ENCODE measurements at regions not wholly inside any gene's neighbourhood (a gene's known extent, or its start where the extent isn't known, plus 50 kb on each side); places are given as distances from the start of the nearest gene placed in this dataset.
"Not testable (repeated sequence)": the region's sequence is repeated elsewhere in the genome, so short reads cannot be mapped to it uniquely, and the experiment has no call there.

GRCh38 chr6:144365271-144365670 lies 80.1 kb downstream of the UTRN start:
- intact Hi-C loops (cut with DNase I; ENCODE audit: low total_unique reads): no loop called here
- TF ChIP-seq CTCF (IDR thresholded peaks at IDR 0.05): no peak
- TF ChIP-seq EP300 (IDR thresholded peaks at IDR 0.05): no peak
- no peak for TF ChIP-seq POLR2AphosphoS5 (IDR thresholded peaks at IDR 0.05)
- no peak for TF ChIP-seq POLR2A (IDR thresholded peaks at IDR 0.05)
- Histone ChIP-seq H3K4me3 (no peak overlapping the region), H3K36me3 (no peaks in the 10 kb centered on the region), H3K4me1 (peaks cover 13 to 55% (median 24%) of the 10 kb centered on the region in 4 donors), H3K9me3 (no peaks in the 10 kb centered on the region), H3K27me3 (no peaks in the 10 kb centered on the region), H3K27ac (peak overlapping the region in 1 of 5 donors; percentile 58)
- no peak for DNase-seq
- WGBS, 5 donors: 93 to 100% (median 96%) methylated on average over 1 of the region's 1 CpG

GRCh38 chr6:144369696-144370095 lies 84.6 kb downstream of the UTRN start:
- DNase-seq; H3K27ac ChIP-seq; intact Hi-C loops (cut with DNase I; ENCODE audit: low total_unique reads); H3K4me3 ChIP-seq; H3K36me3 ChIP-seq; H3K9me3 ChIP-seq; H3K27me3 ChIP-seq: not testable (repeated sequence)
- peaks cover 0 to 23% (median 5%) of the 10 kb centered on the region in 4 donors for H3K4me1 ChIP-seq
- WGBS, 5 donors: 84 to 92% (median 90%) methylated on average over 1 of the region's 1 CpG

GRCh38 chr6:144372116-144372515 lies 87.0 kb downstream of the UTRN start:
- intact Hi-C loops (cut with DNase I; ENCODE audit: low total_unique reads): no loop called here
- Histone ChIP-seq H3K27ac (peak overlapping the region in 1 of 5 donors; percentile 4), H3K9me3 (no peaks in the 10 kb centered on the region), H3K27me3 (no peaks in the 10 kb centered on the region), H3K36me3 (peaks cover 0 to 7% (median 0%) of the 10 kb centered on the region in 4 donors), H3K4me1 (peaks cover 0 to 33% (median 13%) of the 10 kb centered on the region in 4 donors), H3K4me3 (no peak overlapping the region)
- DNase-seq: no peak
- TF ChIP-seq POLR2AphosphoS5 (IDR thresholded peaks at IDR 0.05) (no peak), POLR2A (IDR thresholded peaks at IDR 0.05) (no peak), EP300 (IDR thresholded peaks at IDR 0.05) (no peak), CTCF (IDR thresholded peaks at IDR 0.05) (no peak)
- WGBS, 5 donors: 93 to 97% (median 95%) methylated on average over 2 of the region's 2 CpGs

GRCh38 chr6:144372611-144373594 lies 87.8 kb downstream of the UTRN start:
- Histone ChIP-seq H3K4me3 (no peak overlapping the region), H3K27me3 (no peaks in the 10 kb centered on the region), H3K9me3 (no peaks in the 10 kb centered on the region), H3K27ac (peak overlapping the region in 1 of 5 donors; percentile 4), H3K36me3 (peaks cover 0 to 7% (median 0%) of the 10 kb centered on the region in 4 donors), H3K4me1 (peaks cover 4 to 41% (median 17%) of the 10 kb centered on the region in 4 donors)
- no peak for DNase-seq
- 86 to 91% (median 88%) methylated on average over 8 of the region's 8 CpGs for WGBS, 5 donors
- TF ChIP-seq CTCF (IDR thresholded peaks at IDR 0.05): no peak
- TF ChIP-seq POLR2A (IDR thresholded peaks at IDR 0.05): no peak
- no peak for TF ChIP-seq POLR2AphosphoS5 (IDR thresholded peaks at IDR 0.05)
- no peak for TF ChIP-seq EP300 (IDR thresholded peaks at IDR 0.05)
- intact Hi-C loops (cut with DNase I; ENCODE audit: low total_unique reads): no loop called here

GRCh38 chr6:144374525-144374924 lies 89.4 kb downstream of the UTRN start:
- 95 to 96% (median 96%) methylated on average over 12 of the region's 12 CpGs for WGBS, 5 donors

More at GRCh38 chr6:144374525-144374924, 89.4 kb downstream of the UTRN start:
- intact Hi-C loops (cut with DNase I; ENCODE audit: low total_unique reads); H3K9me3 ChIP-seq; H3K36me3 ChIP-seq; DNase-seq; H3K27me3 ChIP-seq; H3K4me3 ChIP-seq: not testable (repeated sequence)
- Histone ChIP-seq H3K4me1 (peaks cover 4 to 57% (median 26%) of the 10 kb centered on the region in 4 donors), H3K27ac (peak overlapping the region in 1 of 5 donors; percentile 52)
